ENCODE measurements at regions not wholly inside any gene's neighbourhood (a gene's known extent, or its start where the extent isn't known, plus 50 kb on each side); places are given as distances from the start of the nearest gene placed in this dataset.

DNA sequence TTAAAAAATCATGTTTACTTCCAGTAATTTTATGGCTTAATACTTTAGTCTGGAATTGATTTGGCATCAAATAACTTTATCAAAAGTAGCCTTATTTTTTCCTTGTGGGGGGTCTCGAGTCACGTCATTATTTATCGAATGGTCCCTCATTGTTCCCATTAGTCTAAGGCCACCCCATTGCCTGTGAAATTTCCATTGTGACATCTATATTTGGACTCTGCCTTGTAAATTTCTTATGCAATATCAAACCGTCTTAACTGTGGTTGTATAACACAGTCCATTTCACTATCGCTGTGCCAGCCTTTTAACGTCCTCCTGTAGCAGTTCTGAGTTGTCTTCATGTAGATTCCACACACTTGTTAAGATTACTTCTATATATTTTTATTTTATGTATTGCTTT lies 103.9 kb upstream of the RET start:
- DNase-seq (ENCODE audit: low read depth): no peak

- no peak for DNase-seq (ENCODE audit: low read depth)
Observed at GRCh38 chr10:42973411-42973810, 103.5 kb upstream of the RET start.

DNA sequence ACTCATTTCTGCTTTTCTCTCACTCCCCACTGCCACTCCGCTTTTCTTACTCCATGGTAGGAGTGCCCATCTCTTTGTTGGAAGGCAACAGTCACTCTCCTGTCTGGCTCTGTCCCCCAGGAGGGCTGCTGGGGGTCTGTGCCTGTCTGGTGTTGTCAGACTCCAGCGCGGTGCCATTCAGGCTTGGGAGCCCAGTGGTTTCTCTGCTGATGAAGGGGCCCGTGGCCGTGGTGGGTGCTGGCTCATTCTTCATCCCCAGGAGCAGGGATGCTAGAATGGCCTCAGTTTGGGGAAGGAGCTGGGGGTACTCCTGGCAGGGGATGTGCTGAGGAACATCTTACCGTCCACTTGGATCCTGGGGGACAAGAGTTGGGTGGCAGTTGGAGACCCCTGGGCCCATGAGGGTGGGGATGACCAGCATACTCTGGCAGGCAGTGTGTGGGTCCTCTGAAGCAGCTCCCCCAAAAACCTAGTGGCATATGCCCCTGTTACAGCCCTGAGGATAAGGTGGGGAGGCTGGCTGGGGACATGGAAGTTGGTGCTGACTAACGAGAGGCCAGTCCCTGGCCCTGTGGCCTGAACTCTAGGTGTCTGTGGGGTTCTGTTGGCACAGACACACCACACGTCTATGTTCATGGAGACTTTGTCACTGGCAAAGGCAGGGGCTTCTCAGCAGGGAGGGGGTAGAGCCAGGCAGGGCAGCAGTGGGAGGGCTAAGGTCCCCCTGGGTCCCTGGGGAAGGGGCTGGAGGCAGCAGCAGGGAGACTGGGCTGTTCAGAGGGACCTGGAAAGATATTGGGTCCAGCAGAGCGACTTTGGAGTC lies 102.8 kb upstream of the RET start:
- no peak for DNase-seq (ENCODE audit: low read depth)

DNA sequence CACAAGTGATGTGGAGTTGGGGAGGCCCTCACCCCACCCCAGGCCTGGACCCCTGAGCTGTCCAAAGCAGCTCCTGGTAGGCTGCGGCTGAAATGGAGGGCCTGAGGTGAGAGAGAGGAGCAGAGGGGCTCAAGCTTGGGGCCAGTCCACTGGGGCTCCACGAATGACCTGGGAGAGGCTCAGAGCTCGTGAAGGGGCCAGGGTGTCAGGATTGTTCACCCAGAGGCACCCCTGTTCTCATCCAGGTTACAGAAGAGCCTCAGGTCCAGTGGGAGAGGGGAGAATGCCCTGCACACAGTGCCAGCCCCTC lies 102.2 kb upstream of the RET start:
- no peak for DNase-seq (ENCODE audit: low read depth)

DNA sequence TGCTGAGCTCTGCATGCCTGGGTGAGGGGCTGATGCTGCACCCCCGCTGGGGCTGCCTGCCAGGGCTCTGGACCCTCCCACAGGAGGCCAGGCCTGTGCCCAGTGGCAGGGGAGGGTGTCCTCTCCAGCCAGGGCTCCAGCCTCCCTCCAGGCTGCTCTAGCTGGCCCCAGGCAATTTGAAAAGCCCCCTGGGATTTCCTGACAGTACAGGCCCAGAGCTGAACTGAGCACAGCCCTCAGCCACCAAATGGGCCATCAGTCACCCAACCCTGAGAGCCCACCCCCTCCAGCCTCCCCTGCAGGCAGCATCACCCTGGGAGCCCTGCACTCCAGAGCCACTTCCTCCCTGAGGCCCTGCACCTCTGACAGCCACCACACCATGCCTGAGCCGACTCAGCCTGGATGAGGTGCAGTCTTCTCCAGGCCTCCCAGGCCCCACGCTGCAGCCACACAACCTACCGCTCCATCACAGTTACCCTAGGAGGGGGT lies 101.8 kb upstream of the RET start:
- no peak for DNase-seq (ENCODE audit: low read depth)

DNA sequence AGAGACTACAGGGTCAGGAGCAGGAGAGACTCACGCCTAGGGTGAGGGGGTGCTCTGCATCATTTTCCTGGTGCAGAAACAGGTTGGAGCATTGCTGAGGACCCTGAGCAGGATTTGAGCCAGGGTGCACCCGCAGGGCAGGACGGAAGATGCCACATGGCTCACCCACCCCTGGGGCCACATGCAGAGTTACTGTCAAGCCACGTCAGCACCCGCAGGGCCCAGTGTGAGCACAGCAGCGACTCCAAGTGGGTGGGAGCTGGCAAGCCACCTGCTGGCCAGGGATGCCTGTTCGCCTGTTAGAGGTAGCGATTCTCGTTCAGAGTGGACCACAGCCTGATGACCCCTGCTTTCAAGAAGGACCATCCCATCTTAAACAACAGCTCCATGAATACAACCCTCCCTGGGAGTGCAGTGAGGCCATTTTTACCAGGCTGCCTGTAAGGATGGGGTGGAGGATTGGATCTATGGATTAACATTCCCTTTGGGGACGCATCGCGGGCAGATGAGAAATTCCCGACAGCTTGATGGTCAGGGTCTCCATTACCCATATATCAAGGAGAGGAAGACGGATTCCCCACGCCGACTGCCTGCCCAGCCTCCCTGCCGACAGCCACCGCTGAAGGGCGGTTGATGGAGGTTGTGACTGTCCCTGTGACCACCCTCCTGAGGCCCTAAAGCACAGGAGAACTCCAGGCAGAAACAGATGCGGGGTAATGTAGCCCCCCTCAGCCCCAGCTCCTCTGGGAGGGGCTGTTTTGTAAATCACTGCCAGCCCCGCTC lies 101.1 kb upstream of the RET start:
- no peak for DNase-seq (ENCODE audit: low read depth)

DNA sequence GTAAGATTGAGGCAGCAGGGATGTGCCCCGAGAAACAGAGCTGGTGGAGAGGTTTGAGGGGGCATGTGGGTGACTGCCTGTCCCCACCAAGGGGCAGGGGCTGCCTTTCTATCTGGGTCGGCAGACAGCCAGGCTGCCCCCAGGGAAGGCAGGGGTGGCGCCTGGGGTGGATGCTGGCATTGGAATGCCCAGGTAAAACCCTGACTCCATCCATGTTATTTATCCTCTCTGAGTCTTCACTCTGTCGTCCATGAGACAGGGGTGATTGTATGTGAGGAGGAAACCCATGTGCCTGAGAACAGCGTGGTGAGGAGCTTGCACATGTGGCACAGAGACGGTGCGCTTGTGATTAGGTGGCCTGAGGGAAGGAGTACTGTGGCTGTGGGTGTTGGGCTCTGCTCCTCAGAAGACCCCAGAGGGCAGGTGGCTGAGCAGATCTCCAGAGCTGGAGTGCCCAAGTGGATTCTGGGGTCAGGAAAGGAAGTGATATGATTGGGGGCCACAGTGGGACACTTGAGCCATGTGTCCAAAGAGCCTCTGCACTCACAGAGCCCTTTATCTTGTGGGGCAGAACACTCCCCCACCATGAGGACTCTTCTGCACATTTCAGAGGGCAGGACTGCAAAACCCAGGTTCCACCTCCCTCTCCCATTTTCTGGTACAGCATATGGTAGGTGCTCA lies 100.4 kb upstream of the RET start:
- DNase-seq (ENCODE audit: low read depth): no peak

DNA sequence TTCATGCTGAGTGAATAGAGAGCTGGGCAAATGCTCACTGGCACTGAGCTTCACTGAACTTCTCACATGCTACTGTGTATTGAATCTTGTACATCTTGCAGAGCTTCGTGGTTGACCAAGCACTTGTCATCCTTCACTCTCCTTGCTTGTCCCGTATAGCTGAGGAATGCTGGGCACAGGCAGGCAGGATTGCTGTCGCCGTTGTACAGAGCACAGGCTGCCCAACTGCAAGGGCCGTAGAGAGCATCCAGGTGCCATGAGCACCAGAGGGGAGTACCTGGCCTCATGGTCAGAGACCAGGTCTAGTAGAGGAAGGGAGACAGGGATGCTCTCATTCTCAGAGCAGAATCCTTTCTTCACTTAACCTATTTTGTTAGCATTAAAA lies 99.8 kb upstream of the RET start:
- no peak for DNase-seq (ENCODE audit: low read depth)

DNA sequence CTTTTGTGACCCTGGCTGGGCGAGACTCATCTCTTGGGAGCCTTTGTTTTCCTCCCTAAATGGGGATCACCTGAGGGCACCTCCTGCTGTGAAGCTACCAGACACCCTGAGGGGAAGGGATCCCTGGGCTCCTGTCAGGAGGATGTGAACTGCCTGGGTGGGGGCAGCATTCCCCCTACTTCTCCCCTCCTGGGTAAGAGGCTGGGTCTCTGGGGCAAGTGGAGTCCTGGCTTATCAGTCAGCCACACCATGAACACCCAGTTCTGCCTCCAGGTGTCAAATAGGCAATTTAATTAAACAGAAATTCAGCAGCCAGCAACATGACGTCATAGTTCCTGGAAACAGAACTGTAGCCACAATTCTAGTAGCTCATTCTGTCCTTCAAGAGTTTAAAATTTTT lies 97.7 kb upstream of the RET start:
- no peak for DNase-seq (ENCODE audit: low read depth)

GRCh38 chr10:42979721-42980467 lies 97.0 kb upstream of the RET start:
- no peak for DNase-seq (ENCODE audit: low read depth)

GRCh38 chr10:42980553-42981357 lies 96.1 kb upstream of the RET start:
- no peak for DNase-seq (ENCODE audit: low read depth)

DNA sequence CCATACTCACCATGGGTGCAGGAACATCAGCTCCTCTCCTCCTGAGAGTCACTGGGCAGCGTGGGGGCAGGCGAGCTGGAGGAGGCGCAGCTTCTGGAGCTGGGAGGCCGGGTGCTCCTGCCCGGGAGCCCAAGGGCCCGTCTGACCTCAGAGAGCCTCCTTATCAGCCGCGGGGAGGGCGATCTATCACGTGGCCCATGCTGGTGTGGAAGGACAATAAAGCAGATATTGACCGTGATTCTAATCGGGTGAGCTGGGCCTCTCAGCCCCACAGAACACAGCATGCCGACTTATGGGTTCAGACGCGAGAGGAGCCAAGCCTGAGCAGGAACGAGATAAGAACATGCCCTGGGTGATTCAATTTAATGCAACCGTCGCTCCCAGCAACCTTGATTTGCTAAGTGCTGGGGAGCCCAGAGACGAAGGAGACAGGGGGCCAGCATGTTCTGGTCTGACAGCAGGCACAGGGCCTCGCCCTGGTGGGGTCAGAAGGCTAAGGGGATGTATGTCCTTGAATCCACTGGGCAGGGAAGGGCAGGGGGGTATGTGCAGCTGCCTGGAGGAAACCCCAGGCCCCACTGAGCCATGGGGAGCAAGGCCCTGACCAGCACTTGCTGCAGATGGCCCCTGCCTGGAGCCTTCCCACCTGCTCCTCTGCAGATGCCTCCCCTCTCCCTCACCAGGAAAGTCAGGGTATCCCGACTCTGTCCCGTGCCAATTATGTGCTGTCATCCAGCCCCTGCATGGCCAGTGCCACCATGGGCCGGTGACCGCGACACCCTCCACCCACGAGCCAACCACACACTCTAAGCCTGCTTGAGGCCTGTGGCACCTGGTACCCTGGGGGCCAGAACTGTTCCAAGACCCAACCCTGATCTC lies 95.3 kb upstream of the RET start:
- DNase-seq (ENCODE audit: low read depth): no peak

GRCh38 chr10:42982891-42983506 lies 93.9 kb upstream of the RET start:
- no peak for DNase-seq (ENCODE audit: low read depth)

GRCh38 chr10:42983591-42983990 lies 93.3 kb upstream of the RET start:
- no peak for DNase-seq (ENCODE audit: low read depth)

DNA sequence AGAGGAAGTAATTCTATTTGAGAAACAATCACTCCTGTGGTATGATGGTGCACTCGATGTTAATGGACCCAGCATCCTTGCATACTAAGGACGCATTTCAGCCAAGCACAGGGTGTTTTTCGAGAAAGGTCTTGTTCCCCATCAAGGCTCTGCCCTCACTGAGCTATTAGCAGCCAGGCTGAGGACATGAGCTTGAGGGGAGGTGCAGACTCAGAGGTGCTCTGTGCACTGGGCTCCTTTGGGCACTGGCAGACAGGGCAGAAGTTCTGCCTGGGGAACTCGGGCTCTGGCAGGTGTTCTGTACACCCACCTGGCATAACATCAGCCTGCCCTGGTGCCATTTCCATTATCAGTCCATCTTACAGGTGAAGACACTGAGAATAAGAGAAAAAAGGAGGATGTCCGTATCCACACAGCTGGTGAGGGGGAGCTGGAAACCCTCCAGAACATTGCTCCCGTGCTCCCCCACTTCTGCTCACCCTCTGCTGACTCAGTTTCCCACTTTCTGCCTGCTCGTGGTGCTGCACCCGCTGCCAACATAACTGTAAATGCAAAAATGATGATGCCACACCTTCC lies 92.7 kb upstream of the RET start:
- DNase-seq (ENCODE audit: low read depth): no peak

DNA sequence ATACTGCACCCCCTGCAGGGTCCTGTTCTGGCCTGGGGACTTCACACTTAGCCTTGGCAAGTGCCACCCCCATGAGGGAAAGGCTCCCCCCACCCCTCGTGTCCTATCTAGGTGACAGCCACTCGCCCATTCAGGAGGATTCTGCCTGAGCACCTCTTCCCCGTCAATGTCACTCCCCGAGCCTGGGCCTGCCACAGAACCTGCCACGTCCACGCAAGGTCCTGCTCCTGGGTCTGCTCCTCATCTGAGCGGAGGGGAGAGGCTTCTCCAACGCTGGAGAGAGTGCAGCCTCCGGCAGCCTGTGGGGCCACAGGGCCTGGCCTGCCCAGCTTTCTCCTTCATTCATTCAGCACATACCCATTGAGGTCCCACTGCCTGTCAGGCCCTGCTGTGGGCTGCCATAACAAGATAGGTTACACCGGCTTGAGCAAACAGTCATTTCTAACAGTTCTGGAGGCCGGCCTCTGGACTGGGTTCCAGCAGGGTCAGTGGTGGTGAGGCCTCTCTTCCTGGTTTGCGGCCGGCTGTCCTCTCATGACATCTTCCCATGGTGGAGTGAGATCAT lies 92.0 kb upstream of the RET start:
- DNase-seq (ENCODE audit: low read depth): no peak

DNA sequence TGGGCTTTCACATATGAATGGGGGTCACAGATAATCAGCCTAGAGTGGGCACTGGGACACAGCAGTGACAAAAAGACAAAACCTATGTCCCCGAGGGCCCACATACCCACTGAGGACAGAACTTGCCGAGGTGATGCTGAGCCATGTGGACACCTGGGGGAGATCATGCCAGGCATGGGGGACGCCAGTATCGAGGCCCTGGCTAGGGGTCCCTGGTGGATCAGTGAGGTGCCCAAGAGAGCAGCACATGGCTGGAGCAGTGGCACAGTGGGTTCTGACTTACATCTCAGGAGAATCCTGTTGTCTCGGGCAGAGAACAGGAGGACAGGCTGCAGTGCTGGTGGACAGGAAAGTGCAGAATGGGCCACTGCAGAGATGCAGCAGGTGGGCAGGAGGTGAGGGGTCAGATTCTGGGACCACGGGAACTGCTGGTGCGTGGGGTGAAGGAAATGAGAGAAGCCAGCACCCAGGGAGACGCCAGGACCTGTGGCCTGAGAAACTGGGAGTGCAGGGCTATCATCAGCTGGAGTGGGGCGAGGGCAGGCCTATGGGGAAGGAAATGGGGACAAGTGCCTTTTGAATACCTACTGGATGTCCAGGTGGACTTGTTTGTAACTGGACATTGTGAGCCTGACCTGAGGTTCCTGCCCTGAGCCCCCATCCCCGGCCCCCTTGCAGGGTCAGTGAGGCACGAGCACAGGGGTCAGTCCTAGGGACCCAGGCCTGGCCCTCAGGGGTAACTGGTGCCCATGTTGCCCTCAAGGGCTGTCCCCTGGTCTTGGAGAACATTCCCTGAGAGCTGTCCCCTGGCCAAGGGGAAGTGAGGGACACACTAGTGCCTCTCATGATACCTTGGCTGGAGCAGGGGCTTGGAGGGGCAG lies 91.2 kb upstream of the RET start:
- DNase-seq (ENCODE audit: low read depth): no peak

GRCh38 chr10:42986633-42987032 lies 90.2 kb upstream of the RET start:
- no peak for DNase-seq (ENCODE audit: low read depth)

Measured in HS-27A (cell line).